ENCODE measurements at regions not wholly inside any gene's neighbourhood (a gene's known extent, or its start where the extent isn't known, plus 50 kb on each side); places are given as distances from the start of the nearest gene placed in this dataset.
"Not testable (repeated sequence)": the region's sequence is repeated elsewhere in the genome, so short reads cannot be mapped to it uniquely, and the experiment has no call there.

DNA sequence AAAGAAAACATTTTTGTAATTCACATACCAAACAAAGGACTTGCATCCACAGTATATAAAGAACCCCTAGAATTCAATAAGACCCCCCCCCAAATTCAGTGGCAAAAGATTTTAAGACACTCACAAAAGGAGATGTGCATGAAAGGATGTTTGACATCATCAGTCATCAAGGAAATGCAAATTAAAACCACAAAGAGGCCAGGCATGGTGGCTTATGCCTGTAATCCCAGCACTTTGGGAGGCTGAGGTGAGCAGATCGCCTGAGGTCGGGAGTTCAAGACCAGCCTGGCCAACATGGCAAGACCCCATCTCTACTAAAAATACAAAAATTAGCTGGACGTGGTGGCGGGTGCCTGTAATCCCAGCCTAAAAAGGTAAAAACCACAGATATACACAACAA is 61.3 kb downstream of the AIPL1 start:
- not testable (repeated sequence) for DNase-seq (ENCODE audit: low read depth in 2 of 3, low spot score in 2 of 3)

DNA sequence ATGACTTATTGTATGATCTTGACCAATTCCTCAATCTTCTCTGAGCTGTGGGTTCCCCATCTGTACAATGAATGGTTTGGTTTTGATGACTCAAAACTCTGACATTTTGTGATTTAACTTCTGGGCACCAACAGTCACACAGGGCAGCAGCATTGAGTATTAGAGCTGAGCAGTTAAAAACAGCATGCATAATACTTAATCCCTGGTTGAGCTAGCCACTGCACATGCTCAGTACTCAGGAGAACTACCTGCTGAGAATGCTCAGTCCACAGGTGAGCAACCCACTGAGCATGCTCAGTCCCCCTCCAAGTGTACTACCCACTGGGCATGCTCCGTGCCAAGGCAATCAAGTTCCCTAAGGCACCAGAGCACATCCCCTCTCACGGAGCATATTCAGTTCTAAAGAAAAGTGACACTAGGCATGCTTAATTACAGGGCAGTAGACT is 68.7 kb downstream of the AIPL1 start:
- DNase-seq (ENCODE audit: low read depth in 2 of 3, low spot score in 2 of 3): no peak

DNA sequence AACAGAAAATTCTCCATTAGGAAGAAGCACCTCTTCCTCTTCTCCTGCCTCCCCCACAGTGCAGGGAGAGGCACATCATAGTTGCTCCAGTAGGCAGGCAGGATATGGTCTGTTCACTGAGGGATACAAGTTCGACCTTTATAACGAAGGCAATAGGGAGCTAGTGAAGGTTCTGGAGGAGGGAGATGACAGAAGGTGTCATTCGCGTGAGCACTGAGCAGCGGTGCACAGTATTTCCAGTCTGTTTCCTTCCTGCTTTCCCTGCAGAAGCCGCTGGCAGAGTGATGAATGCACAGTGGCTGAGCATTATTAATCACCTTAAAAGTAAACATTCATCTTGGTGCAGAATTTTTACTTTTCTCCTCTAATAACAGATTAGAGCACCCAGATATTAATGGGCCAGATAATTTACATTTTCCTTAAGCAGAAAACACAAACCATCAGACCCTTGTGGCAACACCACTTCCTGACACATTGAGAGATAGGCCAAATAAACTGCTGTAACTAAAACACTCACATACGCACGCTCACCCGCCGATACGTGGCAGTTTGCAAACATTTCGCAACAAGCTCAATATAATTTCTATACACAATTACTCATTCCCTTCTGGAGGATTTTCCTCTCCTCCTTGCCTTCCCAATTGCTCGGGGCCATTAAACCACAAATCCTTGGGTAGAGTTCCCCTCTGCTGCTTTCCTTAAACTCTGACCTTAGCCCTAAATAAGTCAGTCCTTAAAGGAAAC is 69.5 kb downstream of the AIPL1 start:
- peak in 2 of 3 donors; percentile 9 to 18 for DNase-seq (ENCODE audit: low read depth in 2 of 3, low spot score in 2 of 3)

DNA sequence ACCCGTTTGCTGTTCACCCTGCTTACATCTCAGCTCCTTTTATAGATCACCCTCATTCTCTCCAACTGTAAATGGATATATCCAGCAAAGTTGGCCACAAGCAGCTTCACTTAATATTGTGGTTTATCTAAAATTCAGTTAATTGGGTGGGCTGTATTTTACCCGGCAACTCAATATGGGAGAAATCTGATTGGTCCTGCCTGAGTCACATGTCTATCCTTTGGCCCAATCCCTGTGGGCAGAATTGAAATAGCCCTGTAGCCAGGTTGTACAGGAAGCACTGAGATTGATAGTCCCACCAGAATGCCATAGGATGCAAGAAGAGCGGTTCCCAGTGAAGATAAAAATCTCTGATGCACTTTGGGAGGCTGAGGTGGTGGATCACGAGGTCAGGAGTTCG is 73.2 kb downstream of the AIPL1 start:
- DNase-seq (ENCODE audit: low read depth in 2 of 3, low spot score in 2 of 3): peak in 2 of 3 donors; percentile 10 to 11

DNA sequence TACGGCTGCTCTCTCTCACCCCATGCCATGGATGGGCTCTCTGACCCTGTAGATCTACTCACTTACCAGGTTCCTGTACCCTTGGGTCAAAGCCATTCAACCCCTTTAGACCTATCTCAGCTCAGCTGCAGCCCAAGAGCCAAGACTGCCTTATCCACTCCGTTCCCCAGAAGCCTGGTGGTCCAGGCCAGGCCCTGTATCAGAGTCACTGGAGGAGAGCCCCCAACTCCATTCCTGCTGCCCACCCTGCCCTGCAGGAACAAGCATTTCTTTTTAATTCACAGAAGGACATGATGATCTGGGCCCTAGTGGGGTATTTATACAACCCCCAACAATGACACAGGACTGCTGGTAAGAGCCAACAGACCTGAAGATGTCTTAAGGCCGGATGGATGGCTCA is 76.8 kb downstream of the AIPL1 start:
- DNase-seq (ENCODE audit: low read depth in 2 of 3, low spot score in 2 of 3): no peak

DNA sequence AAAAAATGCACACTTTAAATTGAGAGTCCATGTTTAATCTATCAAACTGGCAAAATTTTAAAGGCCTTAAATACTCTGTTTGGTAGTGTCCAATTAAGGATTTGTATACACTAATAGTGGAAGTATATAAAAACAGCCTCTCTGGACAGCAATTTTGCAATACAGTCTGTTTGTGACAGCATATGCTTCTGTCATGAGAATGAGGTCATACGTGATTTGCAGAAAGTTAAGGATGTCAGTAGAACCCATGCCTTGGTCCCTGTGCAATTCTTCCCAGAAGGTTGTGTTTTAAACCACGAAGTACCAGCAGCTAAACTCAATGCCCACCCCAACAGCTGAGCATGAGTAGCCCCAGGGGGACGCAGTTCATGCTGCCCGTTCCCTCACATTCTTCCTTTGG is 78.4 kb downstream of the AIPL1 start:
- DNase-seq (ENCODE audit: low read depth in 2 of 3, low spot score in 2 of 3): no peak

DNA sequence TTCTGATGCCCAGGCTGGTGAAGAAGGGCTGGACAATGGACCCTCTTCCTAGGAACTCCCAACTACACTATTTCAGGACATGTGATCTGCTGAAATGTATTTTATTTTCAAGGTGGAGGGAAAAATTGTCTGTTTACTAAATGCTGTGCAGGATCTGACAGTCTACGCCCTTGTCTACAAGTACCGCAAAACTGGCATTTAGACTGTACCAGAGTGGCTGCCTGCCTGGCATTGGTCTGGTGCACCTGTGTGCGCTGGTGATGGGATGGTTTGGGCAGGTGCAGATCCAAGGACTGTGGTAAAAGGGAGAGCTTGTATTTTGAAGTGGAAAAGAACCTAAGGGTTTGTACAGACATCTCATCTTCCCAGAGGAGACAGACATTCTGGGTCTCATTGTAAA is 79.7 kb downstream of the AIPL1 start:
- no peak for DNase-seq (ENCODE audit: low read depth in 2 of 3, low spot score in 2 of 3)

DNA sequence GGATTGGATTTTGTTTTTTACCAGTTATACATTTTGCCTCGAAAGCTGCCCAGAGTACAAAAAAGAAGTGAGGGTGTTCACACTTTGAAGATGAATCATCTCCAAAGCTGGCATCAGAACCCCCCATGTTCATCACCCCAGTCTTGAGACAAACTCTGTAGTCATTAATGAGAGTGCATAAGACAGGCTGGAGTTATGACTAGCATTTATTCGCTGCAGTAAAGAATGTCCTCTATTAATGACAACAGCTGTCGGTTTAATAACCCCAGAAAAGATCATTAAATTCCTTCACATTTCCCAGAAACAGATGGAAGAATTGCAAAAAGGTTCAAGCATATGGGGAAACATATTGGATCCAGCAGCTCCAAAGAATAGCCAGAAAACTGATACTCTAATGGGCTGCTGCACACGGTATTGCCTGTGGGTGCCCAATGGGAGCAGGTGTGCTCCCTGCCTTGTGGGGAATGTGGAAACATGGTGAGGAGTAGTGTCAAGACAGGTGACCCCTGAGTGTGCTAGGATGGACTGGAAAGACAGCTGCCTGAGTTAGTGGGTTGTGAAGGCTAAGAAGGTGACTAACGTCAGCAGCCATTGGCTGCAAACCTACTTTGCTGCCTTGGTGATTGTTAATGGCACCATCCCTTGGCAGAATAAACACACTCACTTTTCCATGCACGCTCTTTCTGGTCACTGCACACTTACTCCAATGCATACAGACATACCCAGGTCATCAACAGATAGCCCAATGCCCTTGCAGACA is 81.9 kb downstream of the AIPL1 start:
- DNase-seq (ENCODE audit: low read depth in 2 of 3, low spot score in 2 of 3): no peak

DNA sequence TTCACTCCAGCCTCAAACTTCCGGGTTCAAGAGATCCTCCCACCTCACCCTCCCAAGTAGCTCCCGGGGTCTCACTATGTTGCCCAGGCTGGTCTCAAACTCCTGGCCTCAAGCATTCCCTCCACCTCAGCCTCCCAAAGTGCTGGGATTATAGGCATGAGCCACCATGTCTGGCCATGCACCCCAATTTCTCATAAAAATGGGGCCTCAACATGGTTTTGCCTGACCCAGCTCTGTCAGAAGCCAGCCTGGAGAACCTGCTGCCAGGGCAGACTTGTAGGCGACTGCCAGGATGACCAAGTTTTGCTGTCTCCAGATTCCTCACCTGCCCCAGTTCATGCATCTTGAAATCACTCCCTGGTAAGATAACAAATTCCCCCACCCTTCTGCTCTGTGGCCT is 82.9 kb downstream of the AIPL1 start:
- no peak for DNase-seq (ENCODE audit: low read depth in 2 of 3, low spot score in 2 of 3)

DNA sequence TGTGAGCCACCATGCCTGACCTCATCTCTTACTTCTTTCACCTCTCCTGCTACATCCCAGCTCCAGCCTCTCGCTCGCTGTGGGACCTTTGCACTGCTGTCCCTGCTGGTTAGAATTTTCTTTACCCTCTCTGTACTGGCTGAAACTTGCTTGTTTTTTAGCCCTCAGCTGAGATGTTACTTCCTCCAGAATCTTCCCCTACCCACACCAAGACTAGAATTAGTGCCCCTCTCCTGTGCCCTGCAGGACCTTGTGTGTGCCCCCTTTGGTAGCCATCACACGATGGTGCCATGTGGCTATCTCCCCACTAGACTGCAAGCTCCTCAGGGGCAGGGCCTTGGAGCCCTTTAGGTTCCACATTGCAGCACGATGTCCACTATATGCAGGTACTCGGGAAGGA is 84.1 kb downstream of the AIPL1 start:
- no peak for DNase-seq (ENCODE audit: low read depth in 2 of 3, low spot score in 2 of 3)

DNA sequence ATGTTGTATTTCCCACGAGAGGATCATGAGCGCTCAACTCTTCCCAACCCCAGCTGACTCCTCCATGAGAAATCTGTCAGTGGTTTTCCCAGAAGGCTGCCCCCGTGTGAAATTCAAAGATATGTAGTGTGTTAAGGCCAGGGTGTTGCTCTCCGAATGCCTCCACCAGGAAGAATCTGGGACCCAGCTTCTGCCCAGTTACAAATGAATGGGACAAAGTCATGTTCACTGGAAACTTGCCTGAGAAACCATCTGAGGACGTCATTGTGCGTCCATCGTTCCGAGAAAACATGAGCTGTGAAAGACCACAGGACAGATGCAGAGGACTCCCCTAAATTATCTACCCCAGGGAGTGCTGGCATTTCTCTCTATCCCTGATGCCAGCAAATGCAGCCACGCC is 86.0 kb downstream of the AIPL1 start:
- no peak for DNase-seq (ENCODE audit: low read depth in 2 of 3, low spot score in 2 of 3)

DNA sequence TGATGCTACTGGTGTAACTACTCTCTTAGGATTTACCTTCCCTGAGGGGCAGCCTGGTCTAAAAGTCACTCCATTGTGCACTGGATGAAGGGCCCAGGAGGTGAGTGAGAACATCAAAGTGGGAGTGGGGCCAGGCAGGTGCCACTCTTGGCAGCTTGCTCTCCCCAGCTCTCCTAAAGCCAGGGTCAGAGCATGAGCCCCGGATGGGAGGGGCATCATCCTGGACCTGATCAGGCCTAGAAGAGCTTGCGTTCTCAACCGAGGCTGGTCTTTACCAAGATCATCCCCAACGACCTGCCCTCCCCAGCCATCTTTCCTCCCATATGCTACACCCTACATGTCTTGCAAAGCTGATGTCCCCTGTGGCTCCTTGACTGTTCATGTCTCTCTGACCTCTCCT is 87.1 kb downstream of the AIPL1 start:
- no peak for DNase-seq (ENCODE audit: low read depth in 2 of 3, low spot score in 2 of 3)

DNA sequence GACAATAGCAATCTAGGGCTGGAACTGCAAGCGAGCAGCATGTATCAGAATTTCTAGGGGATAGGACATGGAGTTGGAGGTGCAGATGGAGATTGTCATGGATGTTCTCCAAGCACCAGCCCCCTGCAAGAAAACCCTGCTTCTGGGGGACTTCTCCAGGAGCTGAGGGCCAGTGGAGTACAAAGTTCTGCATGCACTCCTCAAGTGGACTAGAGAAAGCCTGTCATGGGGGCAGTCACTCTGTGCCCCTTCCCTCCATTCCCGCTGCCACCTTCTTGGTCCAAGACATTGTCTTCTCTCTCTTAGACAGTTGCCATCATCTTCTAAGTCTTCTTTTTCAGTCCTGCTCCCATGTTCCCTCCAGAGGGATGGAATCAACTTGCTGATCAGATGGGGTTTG is 87.9 kb downstream of the AIPL1 start:
- DNase-seq (ENCODE audit: low read depth in 2 of 3, low spot score in 2 of 3): no peak

DNA sequence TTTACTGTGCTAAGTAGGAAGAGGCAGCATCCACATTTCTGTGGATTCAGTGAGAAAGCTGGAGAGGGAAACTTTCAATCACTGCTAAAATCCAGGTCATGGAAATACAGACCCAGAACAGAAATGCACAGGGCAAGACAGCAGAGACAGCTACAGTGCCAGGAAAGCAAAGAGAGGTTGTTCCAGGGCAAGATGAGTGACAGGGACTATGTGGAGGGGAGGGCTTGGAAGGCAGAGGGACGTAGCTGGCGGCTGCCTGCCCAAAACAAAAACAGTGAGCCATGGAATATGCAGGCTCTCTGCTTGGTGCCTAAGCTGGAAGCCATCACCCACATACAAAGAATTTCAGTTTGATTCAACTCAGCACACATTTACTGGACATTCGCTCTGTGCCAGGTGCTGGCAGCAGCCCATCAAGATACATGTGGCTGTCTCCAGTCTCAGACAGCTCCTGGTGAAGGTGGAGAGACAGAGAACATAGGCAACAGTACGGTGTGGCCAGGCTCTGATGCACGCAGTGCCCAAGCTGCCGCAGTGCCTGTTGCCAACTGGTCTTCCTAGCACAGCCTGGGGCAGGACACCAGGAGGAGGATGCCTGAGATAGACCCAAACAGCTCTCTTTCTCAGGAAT is 88.7 kb downstream of the AIPL1 start:
- no peak for DNase-seq (ENCODE audit: low read depth in 2 of 3, low spot score in 2 of 3)

DNA sequence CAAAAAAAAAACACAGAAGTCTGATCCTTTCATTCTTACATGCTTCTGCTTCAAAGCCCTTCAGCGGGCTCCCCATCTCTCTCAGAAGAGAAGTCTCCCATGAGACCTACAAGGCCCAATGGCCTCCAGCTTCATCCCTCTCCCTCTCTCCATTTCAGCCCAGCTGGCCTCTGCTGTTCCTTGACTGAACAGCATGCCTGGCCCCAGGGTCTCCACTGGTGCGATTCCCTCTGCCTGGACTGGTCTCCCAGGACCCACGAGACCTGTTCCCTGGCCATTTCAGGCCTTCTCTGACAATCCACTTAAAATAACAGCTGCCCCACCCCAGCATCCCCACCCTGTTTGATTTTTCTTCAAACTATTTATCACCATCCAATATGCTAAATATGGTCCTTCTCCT is 91.2 kb downstream of the AIPL1 start:
- DNase-seq (ENCODE audit: low read depth in 2 of 3, low spot score in 2 of 3): no peak

DNA sequence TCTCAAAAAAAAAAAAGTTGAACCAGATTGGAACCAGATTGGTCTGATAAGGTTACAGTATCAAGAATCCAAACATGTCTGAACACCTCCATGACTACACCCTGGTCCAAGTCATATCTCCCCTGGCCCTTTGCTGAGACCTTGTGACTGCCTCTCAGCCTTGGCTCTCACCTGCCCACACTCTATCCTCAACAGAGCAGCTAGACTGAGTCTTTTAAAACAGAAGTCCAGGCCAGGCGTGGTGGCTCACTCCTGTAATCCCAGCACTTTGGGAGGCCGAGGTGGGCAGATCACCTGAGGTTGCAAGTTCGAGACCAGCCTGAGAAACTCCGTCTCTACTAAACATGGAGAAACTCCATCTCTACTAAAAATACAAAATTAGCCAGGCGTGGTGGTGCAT is 91.7 kb downstream of the AIPL1 start:
- no peak for DNase-seq (ENCODE audit: low read depth in 2 of 3, low spot score in 2 of 3)

DNA sequence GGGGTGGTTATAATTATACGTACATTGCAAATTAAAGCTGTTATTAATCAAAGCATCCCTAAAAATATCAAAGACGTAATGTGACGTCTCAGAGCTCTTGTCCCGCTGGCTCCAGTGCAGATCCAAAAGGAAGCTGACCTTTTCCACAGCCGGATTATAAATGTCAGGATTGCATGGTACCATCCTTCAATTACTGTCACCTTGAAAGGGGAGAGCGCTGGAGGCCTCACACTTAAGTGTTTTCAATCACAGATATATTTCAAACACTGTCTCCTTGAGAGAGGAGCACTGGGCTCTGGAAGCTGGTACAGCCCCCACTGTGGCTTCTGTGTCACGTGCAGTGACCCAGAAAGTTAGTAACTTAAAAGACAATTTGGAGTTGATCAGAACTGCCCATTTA is 94.2 kb downstream of the AIPL1 start:
- no peak for DNase-seq (ENCODE audit: low read depth in 2 of 3, low spot score in 2 of 3)

DNA sequence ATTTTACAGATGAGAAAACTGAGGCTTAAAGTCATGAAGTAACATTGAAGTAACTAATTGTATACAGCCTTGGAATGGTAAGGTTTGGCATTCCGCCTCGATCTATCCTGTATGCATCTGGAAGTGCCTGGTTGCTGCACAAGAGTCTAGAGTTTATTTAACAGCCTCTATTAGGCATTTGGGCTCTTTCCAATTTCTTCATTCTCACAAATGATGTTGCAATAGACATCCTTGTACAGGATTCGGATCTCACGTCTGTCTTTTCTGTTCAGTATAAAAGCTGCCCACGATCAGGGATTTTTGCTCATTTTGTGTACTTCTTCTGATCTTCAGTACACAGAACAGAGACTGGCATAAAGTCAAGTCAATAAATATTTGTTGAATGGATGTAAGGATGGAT is 100.5 kb downstream of the AIPL1 start:
- DNase-seq (ENCODE audit: low read depth in 2 of 3, low spot score in 2 of 3): no peak

DNA sequence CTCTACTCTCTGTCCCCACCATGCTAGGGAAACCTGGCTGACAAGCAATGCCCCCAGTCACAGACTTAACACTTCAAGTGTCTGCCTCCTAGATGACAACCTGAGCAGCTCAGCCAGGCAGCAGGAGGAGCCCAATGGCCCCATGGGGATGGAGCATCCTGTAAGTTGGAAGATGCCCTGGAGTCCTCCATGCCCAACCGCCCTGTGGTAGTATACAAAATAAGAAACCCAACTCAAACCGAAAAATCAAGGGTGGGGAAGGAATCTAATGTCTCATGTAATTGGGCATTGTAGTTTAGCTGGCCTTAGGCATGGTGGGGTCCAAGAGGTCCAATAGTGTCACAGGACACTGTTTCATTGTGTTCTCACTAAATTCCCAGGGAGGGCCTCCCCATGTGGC is 104.0 kb downstream of the AIPL1 start:
- no peak for DNase-seq (ENCODE audit: low read depth in 2 of 3, low spot score in 2 of 3)

DNA sequence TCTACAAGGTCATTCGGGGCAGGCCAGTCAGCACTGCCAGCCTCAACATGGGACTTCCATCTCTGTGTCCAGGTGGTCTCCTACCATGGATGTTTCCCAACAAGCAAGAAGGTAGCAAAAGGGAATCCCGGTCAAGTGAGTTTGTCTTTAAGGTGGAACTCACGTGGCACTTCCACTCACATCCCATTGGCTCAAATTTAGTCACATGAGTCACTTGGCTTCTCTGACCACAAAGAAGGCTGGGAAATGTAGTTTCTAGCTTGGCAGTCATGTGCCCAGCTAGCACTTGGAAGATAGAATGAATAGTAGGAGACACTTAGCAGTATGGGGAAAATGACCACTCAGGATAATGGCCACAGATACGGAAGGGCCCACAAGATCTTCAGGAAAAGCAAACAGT is 106.6 kb downstream of the AIPL1 start:
- DNase-seq (ENCODE audit: low read depth in 2 of 3, low spot score in 2 of 3): no peak

DNA sequence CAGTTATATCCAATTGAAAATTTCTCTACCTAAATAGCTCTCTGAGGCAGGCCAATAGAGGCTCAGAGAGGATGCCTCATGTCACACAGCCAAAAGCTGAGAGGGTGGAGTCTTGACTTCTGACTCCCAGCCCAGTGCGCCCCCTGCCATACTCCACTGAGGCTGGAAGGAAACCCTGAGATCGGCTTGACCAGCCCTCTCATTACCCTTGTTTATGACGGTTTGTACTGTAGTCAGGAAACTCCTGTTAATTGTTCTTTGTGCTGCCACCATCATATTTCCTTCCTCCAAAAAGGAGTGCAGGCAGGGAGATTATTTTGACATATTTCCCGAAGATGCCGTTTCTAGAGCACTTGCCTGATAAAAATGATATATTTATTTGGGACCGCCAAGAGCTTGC is 107.9 kb downstream of the AIPL1 start:
- peak in 1 of 3 donors; percentile 3 for DNase-seq (ENCODE audit: low read depth in 2 of 3, low spot score in 2 of 3)

DNA sequence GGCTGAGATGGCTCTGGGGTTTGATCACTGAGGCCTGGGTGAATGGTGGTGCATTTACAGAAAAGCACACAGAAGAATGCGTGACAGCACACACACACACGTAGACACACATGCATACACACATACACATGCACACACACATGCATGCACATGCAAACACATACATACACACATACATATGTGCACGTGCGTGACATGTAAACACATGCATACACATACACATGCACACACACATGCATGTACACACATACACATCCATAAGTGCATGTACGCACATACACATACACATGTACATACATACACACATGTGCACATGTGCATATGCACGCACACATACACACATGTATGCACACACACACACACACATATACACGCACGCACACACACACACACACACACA is 108.4 kb downstream of the AIPL1 start:
- no peak for DNase-seq (ENCODE audit: low read depth in 2 of 3, low spot score in 2 of 3)
